ENCODE measurements at regions not wholly inside any gene's neighbourhood (a gene's known extent, or its start where the extent isn't known, plus 50 kb on each side); places are given as distances from the start of the nearest gene placed in this dataset.

DNA sequence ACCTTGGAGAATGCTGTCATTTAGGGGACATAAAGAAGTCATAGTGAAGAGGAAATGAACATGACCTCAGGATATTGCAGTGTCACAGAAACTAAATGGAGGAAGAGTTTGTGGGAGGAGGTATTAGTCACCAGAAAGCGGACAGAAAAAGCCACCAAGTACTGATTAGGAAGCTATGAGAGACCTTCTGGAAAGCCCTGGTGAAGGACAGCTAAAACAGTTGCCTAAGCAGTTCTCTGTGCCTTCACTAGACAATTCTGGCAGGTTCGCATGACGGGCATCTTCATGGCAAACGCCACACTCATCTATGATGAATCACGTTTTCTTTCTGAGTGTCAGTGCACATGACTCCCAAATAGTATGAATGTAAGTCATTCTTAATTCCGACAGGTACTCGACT lies 325.8 kb downstream of the C11orf87 start:
- DNase-seq (ENCODE audit: low spot score), result no peak

DNA sequence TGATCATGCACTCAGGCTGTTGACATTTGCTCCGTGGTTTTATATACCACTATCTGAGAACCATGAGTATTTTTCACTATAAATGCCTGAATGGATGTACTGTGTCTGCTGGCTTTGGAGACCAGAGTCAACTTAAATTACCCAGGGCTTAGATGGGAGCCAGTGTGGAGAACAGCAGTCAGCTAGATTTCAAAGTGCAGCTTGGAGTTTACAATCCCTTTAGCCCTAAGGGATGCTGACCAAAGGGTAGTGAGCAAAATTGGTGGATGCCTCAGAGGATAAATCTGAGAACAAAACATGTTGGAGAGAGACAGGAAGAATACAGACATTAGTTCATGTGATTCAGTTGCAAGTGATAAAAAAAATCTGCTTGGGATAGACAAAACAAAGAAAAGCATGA lies 327.5 kb downstream of the C11orf87 start:
- DNase-seq (ENCODE audit: low spot score), result no peak

- DNase-seq (ENCODE audit: low spot score), result no peak
Measured at GRCh38 chr11:109750964-109751363, 329.0 kb downstream of the C11orf87 start.

- DNase-seq (ENCODE audit: low spot score), result peak; percentile 52
Measured at GRCh38 chr11:109752212-109752825, 330.3 kb downstream of the C11orf87 start.

DNA sequence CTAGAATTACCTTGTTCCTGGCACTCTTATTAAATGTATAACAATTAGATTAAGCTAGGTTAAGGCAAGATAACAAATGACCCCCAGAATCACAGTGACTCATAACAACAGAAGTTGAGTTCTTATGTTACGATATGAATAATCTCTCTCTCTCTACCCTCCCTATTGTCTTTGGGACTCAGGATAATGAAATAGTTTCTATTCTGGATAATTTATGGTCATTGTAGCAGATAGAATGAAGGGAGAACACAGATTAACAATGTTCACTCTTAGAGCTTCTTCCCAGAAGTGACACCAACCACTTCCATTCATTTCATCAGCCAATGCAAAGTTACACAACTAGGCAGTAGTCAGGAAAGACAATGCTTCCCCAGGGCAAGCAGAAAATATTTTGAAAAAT lies 334.5 kb downstream of the C11orf87 start:
- DNase-seq (ENCODE audit: low spot score), result no peak

DNA sequence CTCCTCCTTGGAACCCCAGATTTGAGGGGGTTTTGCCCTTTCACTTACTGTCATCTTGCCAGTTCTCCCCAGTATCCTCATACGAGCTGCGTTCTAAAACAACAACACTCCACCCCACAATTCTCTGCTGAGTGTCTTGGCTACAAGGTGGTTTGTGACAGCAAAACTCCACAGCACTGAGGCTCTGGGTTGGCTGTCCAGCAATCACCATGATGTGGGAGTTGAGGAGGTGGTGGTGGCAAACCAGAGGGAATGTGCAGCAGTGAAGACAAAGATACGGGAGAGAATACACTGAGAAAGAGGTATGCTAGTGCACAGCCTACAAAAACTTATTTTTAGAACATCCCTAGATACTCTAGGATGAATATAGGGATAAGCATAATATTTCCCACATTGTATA lies 335.0 kb downstream of the C11orf87 start:
- no peak for DNase-seq (ENCODE audit: low spot score)

DNA sequence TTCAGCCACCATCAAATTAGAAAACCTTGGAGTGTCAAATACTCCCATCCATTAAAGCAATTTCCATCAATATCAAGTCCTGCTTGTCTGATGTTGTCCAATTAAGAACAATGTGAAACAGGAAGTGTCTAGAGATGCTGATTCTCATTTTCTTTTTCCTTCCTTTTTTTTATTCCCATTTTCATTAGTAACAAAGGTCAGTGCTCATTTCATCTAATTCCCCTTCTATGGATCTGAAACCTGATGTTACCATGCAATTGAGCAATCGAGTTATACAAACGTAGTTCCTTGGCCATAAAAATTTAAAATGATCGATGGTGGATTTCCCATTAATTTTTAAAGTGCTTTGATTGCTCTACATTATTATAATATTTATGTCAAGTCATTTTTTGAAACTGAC lies 330.6 kb upstream of the ZC3H12C start:
- no peak for DNase-seq (ENCODE audit: low spot score)

DNA sequence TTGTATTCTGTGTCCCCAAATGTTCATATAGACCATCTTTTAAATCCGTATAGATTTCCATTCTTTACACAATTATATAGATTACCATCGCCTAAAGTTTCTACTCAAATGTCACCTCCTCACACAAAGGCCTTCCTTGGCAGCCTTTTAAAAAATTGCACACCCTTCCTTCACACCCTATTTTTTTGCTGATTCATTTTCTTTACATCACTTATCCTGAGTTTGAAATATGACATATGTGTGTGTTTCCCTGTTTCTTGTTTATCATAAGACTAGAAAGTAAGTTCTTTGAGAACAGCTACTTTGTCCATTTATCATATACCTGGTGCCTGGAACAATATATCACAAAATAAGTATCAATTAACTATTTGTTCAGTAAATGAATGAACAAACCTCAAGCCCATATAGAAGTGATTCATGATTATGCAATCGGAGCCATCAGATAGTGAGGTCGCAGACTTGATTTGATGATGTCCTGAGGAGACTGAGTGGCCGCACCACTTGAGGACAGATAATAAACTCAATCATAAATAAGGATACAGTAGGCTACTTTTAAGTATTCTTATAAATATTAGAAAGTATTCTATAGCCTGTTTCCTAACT lies 327.4 kb upstream of the ZC3H12C start:
- DNase-seq (ENCODE audit: low spot score), result no peak

- no peak for DNase-seq (ENCODE audit: low spot score)
Measured at GRCh38 chr11:109769858-109770257, 323.3 kb upstream of the ZC3H12C start.

GRCh38 chr11:109770323-109770722 lies 322.9 kb upstream of the ZC3H12C start:
- DNase-seq (ENCODE audit: low spot score), result no peak

- DNase-seq (ENCODE audit: low spot score), result no peak
Measured at GRCh38 chr11:109772892-109773291, 320.3 kb upstream of the ZC3H12C start.

DNA sequence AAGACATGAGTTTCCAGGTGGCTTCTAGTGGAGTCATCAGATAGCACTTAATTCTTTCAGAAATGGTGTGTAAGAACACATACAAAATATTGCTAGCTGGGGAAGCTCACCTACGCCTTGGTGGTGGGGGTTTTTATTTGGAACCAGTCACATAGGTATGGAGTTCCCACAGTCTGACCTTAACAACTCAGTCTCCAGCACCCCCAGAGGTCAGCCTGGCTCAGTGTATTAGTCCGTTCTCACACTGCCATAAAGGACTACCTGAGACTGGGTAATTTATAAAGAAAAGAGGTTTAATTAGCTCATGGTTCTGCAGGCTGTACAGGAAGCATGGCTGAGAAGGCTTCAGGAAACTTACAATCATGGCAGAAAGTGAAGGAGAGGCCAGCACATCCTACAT lies 317.5 kb upstream of the ZC3H12C start:
- DNase-seq (ENCODE audit: low spot score), result no peak

DNA sequence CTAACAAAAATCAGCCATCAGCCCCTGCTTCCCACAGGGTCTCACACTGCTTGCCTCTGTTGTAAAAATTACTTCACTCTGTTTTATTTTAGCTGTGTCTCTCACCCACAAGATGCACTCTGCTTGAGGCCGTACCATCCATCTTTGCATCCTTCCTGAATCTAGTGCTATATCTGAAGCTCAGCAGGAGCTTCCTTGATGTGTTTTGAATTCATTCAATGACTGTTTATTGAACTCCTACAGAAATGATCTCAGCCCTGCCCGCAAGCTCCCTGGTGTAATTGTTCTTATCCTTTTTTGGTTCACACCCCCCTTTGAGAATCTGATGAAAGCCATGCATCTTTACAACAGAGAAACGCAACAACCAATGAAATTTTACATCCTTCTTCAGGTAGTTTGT lies 310.2 kb upstream of the ZC3H12C start:
- no peak for DNase-seq (ENCODE audit: low spot score)

DNA sequence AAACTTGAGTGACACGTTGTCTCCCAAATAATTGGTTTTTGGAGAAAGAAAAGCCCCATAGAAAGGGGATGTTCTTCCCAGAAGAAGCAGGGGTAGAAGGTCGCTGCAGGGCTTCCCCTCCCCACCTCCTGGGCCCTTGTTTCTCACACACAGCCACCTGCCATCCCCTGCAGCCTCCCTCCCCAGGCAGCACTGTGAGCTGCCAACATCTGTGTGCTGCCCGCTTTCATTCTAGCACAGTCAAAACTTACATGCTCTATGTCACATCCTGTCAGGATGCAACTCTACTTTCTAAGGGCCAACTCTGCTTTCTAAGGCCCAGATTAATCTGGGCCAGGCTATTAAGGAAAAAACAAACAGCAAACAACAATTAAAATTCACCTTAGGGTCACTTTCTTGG lies 309.4 kb upstream of the ZC3H12C start:
- DNase-seq (ENCODE audit: low spot score), result no peak

GRCh38 chr11:109784536-109784935 lies 308.7 kb upstream of the ZC3H12C start:
- no peak for DNase-seq (ENCODE audit: low spot score)

- DNase-seq (ENCODE audit: low spot score), result no peak
Measured at GRCh38 chr11:109785198-109785597, 308.0 kb upstream of the ZC3H12C start.

DNA sequence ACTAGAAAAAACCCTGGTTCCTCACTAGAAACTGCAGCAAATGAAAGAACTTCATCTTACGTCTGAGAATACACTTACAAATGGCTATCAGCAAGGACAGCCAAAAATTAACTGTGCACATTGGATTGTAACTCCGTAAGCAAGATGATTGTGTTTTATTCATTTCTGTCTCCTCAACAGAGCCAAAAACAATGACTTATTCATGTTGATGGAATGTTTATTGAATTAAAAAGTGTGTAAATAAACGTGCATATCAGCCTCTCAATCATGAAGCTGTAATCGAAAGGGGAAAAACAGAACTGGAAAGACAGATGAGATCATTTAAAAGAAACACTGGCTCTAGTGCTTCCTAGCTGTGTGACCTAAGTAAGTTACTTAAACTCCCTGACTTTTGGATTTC lies 307.5 kb upstream of the ZC3H12C start:
- DNase-seq (ENCODE audit: low spot score), result peak; percentile 62

GRCh38 chr11:109788948-109789490 lies 304.2 kb upstream of the ZC3H12C start:
- DNase-seq (ENCODE audit: low spot score), result no peak

- DNase-seq (ENCODE audit: low spot score), result peak; percentile 51
Measured at GRCh38 chr11:109789901-109790300, 303.3 kb upstream of the ZC3H12C start.

GRCh38 chr11:109791337-109791736 lies 301.9 kb upstream of the ZC3H12C start:
- DNase-seq (ENCODE audit: low spot score), result no peak

DNA sequence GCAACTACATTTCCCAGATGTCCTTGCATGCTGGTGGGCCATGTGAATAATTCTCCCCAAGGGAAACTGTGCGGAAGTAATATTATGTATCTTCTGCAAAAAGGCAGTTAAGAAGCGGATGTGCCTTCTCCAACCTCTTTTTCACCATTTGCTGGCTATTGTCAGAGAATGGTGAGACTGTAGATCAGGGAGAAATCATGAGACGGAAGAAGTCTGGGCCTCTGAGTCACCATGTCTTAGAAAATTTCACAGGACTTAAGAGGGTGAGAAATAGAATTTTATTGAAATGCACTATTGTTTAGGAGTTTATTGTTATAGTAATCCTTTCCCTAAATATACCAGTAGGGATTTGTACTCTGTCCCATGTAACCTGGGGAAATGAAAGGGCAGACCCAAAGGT lies 298.7 kb upstream of the ZC3H12C start:
- no peak for DNase-seq (ENCODE audit: low spot score)

DNA sequence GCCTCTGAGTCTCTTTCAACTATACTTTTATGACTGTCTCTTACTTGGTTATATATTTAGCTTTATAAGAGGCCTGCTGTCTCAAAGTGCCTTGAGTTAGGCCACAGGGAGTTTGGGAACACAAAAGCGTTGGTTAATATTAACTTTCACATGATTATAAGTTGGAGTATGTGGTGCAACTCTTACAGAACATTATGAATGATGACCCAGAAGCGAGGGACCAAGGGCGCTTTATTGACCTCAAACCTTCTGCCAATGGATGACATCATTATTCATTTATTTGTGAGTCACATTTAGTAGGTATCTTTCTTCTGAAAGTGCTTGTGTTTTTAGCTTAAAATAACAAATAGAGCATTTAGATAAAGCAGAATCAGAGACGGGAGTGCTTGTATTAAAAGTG lies 298.0 kb upstream of the ZC3H12C start:
- DNase-seq (ENCODE audit: low spot score), result no peak

- DNase-seq (ENCODE audit: low spot score), result no peak
Measured at GRCh38 chr11:109796253-109796652, 296.9 kb upstream of the ZC3H12C start.

DNA sequence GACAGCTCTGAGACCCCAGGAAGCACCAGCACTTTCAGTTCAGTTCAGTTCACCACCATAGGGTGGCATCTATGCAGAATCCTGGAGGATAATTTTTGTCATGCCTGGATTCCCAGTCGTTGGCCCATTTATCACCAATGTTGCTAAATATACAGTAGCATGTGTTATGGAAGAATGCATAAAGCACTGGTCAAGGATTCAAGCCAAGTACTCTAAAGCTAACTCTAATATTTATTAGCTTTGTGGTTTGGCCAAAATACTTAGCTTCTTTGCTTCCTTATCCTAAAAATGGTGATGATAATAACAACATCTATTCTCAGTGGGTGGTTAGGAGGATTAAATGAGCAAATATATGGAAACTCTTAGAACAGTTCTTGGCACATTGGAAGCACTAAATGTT lies 294.7 kb upstream of the ZC3H12C start:
- no peak for DNase-seq (ENCODE audit: low spot score)

Data from AG20443 (cell line).